Neuronal stem cell (in vitro differentiated cells): ENCODE measurements at regions not wholly inside any gene's neighbourhood (a gene's known extent, or its start where the extent isn't known, plus 50 kb on each side); places are given as distances from the start of the nearest gene placed in this dataset.

Experiments
- DNase-seq: peaks from one replicate; pipeline ENCODE4 v3.0.0-alpha.2; 2013; ENCODE audit warnings: low spot score
- H2AFZ ChIP-seq: one replicate; pipeline ENCODE4 v1.6.1; 2013; ENCODE audit warnings: mild to moderate bottlenecking, low read length, inconsistent platforms
- H2AK5ac ChIP-seq: 2 replicates; pipeline ENCODE4 v1.6.1; 2013; ENCODE audit warnings: low read depth, mild to moderate bottlenecking, inconsistent platforms, low read length, moderate library complexity, mixed read lengths
- H2BK120ac ChIP-seq: 2 replicates; pipeline ENCODE4 v1.6.1; 2013; ENCODE audit warnings: low read depth, mild to moderate bottlenecking, inconsistent platforms, low read length, moderate library complexity, mixed read lengths
- H2BK12ac ChIP-seq: one replicate; pipeline ENCODE4 v1.6.1; 2013; ENCODE audit warnings: low read length, inconsistent platforms
- H2BK15ac ChIP-seq: 2 replicates; pipeline ENCODE4 v1.6.1; 2013; ENCODE audit warnings: mild to moderate bottlenecking, low read length, inconsistent platforms, mixed read lengths
- H2BK5ac ChIP-seq: one replicate; pipeline ENCODE4 v1.6.1; 2013; ENCODE audit warnings: inconsistent platforms, mild to moderate bottlenecking, low read length, moderate library complexity
- H3K14ac ChIP-seq: one replicate; pipeline ENCODE4 v1.6.1; 2013; ENCODE audit warnings: low read length, inconsistent platforms
- H3K18ac ChIP-seq: 2 replicates; pipeline ENCODE4 v1.6.1; 2013; ENCODE audit warnings: low read length, inconsistent platforms
- H3K23ac ChIP-seq: 2 replicates; pipeline ENCODE4 v1.6.1; 2013; ENCODE audit warnings: low read depth, mild to moderate bottlenecking, mixed read lengths, low read length, inconsistent platforms; ENCODE audit not compliant: poor library complexity
- H3K27ac ChIP-seq: replicated peaks from 3 replicates; pipeline ENCODE4 v1.5.1; 2013; ENCODE audit warnings: low read length, inconsistent platforms
- H3K27me3 ChIP-seq, 3 experiments: 2 replicates each; pipeline ENCODE4 v1.6.1; 2013; ENCODE audit warnings: low read length in 3 of 3, mild to moderate bottlenecking in 2 of 3, inconsistent platforms in 1 of 3, low read depth in 1 of 3, mixed read lengths in 1 of 3, moderate library complexity in 1 of 3; ENCODE audit not compliant: control insufficient read depth in 3 of 3, insufficient read depth in 3 of 3
- H3K36me3 ChIP-seq, 2 donors: replicated peaks in 1 of 2; 2 replicates each; pipeline ENCODE4 v1.6.1; 2013; ENCODE audit warnings: low read length in 2 of 2; ENCODE audit not compliant: control insufficient read depth in 2 of 2, insufficient read depth in 2 of 2
- H3K4ac ChIP-seq: 2 replicates; pipeline ENCODE4 v1.6.1; 2013; ENCODE audit warnings: inconsistent platforms, mild to moderate bottlenecking, low read length, moderate library complexity
- H3K4me1 ChIP-seq, 2 donors: 1 replicate in 1 of 2; 2 replicates in 1 of 2; pipeline ENCODE4 v1.6.1; 2013; ENCODE audit warnings: low read length in 2 of 2, low read depth in 1 of 2; ENCODE audit not compliant: control insufficient read depth in 2 of 2, insufficient read depth in 1 of 2
- H3K4me2 ChIP-seq: one replicate; pipeline ENCODE4 v1.6.1; 2013; ENCODE audit warnings: mild to moderate bottlenecking, low read length, inconsistent platforms; ENCODE audit not compliant: insufficient read depth, poor library complexity, severe bottlenecking
- H3K4me3 ChIP-seq, 2 donors: 2 replicates each; pipeline ENCODE4 v1.5.1; 2013; ENCODE audit warnings: low read length in 2 of 2, mild to moderate bottlenecking in 2 of 2, inconsistent platforms in 1 of 2, moderate library complexity in 1 of 2
- H3K79me1 ChIP-seq: one replicate; pipeline ENCODE4 v1.6.1; 2013; ENCODE audit warnings: low read depth, mild to moderate bottlenecking, inconsistent platforms, low read length, moderate library complexity
- H3K9ac ChIP-seq: one replicate; pipeline ENCODE4 v1.6.1; 2013; ENCODE audit warnings: mild to moderate bottlenecking, low read depth, low read length, inconsistent platforms; ENCODE audit not compliant: poor library complexity
- H3K9me3 ChIP-seq, 2 donors: replicated peaks in 1 of 2; 2 replicates each; pipeline versions ENCODE3 to v1.6.1; 2013; ENCODE audit warnings: low read length in 2 of 2, mild to moderate bottlenecking in 2 of 2, inconsistent platforms in 1 of 2, low read depth in 1 of 2, mixed read lengths in 1 of 2, moderate library complexity in 1 of 2; ENCODE audit not compliant: control insufficient read depth in 2 of 2, insufficient read depth in 1 of 2
- H4K8ac ChIP-seq: one replicate; pipeline ENCODE4 v1.6.1; 2013; ENCODE audit warnings: low read depth, mild to moderate bottlenecking, inconsistent platforms, low read length, moderate library complexity
- H4K91ac ChIP-seq: one replicate; pipeline ENCODE4 v1.6.1; 2013; ENCODE audit warnings: low read length, low read depth, mild to moderate bottlenecking, inconsistent platforms; ENCODE audit not compliant: poor library complexity
- WGBS, 2 donors: extraction: QIAGEN DNeasy Blood & Tissue Kit; methylation state at CpG; one replicate each; pipeline ENCODE4 v1.1.7; 2013; ENCODE audit warnings: missing lambda C conversion rate in 2 of 2, mixed read lengths in 1 of 2; ENCODE audit not compliant: insufficient read length in 2 of 2, insufficient replicate concordance in 1 of 2; ENCODE audit errors: extremely low coverage in 2 of 2; 5-methylcytosine and 5-hydroxymethylcytosine counted together

GRCh38 chr10:76736392-76736791 lies 901.2 kb downstream of the KCNMA1 start:
- no CpG with 5 or more reads among the region's 4 CpGs for WGBS, 2 donors
- no peak overlapping the region for H3K14ac ChIP-seq
- H3K79me1 ChIP-seq = no peaks in the 10 kb centered on the region
- H3K4me1 ChIP-seq = peaks cover 0 to 8% of the 10 kb centered on the region in 2 donors
- no peaks in the 10 kb centered on the region for H3K9me3 ChIP-seq
- no peak overlapping the region for H2BK12ac ChIP-seq
- no peak overlapping the region for H3K4ac ChIP-seq
- no peak overlapping the region for H3K9ac ChIP-seq
- H3K23ac ChIP-seq = no peak overlapping the region
- no peak overlapping the region for H2BK5ac ChIP-seq
- no peak overlapping the region for H2BK120ac ChIP-seq
- no peak overlapping the region for H3K27ac ChIP-seq
- H2AK5ac ChIP-seq = no peak overlapping the region
- H3K4me3 ChIP-seq = no peak overlapping the region
- no peak overlapping the region for H2AFZ ChIP-seq
- H3K36me3 ChIP-seq = no peaks in the 10 kb centered on the region
- no peaks in the 10 kb centered on the region for H3K27me3 ChIP-seq
- H3K4me2 ChIP-seq = no peak overlapping the region
- H3K18ac ChIP-seq = no peak overlapping the region
- no peak overlapping the region for H4K8ac ChIP-seq
- no peak overlapping the region for H2BK15ac ChIP-seq
- DNase-seq = no peak
- no peak overlapping the region for H4K91ac ChIP-seq

DNA sequence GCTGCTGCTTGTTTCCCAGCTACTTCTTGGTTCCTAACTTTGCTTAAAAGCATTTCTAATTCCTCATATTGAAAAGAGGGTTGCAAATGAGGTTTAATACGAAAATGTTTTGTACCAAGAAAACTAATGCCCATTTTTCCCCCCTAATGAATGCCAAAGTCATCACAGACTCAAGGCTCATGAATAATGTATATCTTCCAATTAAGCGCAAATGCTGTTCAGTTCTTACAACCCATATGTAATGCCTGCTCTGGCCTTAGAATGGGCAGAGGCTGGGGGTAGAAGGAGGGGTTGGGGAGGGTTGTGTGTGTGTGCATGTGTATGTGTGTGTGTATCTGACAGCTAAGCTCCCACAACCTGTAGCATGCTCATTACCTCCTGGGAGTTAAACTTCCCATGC lies 901.7 kb downstream of the KCNMA1 start:
- Histone ChIP-seq H3K79me1 (no peaks in the 10 kb centered on the region), H2BK5ac (no peak overlapping the region), H3K9me3 (no peaks in the 10 kb centered on the region), H3K4ac (no peak overlapping the region), H3K4me3 (no peak overlapping the region), H2AFZ (no peak overlapping the region), H3K14ac (no peak overlapping the region), H4K8ac (no peak overlapping the region), H2BK12ac (no peak overlapping the region), H3K4me2 (no peak overlapping the region), H3K27me3 (no peaks in the 10 kb centered on the region), H3K18ac (no peak overlapping the region), H2BK120ac (no peak overlapping the region), H2AK5ac (no peak overlapping the region), H3K23ac (no peak overlapping the region), H3K36me3 (no peaks in the 10 kb centered on the region), H3K4me1 (peaks cover 0 to 8% of the 10 kb centered on the region in 2 donors), H3K9ac (no peak overlapping the region), H3K27ac (no peak overlapping the region), H2BK15ac (no peak overlapping the region), H4K91ac (no peak overlapping the region)
- DNase-seq = no peak
- no CpG with 5 or more reads among the region's 2 CpGs for WGBS, 2 donors

- H3K4me1 ChIP-seq = peaks cover 0 to 4% of the 10 kb centered on the region in 2 donors
- no peak overlapping the region for H3K4ac ChIP-seq
- H3K9me3 ChIP-seq = no peaks in the 10 kb centered on the region
- WGBS, 2 donors = no CpG with 5 or more reads among the region's 5 CpGs
- no peak for DNase-seq
- H4K8ac ChIP-seq = no peak overlapping the region
- no peak overlapping the region for H3K9ac ChIP-seq
- H3K27ac ChIP-seq = no peak overlapping the region
- H4K91ac ChIP-seq = no peak overlapping the region
- H2BK15ac ChIP-seq = no peak overlapping the region
- H3K23ac ChIP-seq = no peak overlapping the region
- H3K18ac ChIP-seq = no peak overlapping the region
- H3K14ac ChIP-seq = no peak overlapping the region
- no peak overlapping the region for H2BK120ac ChIP-seq
- H2AFZ ChIP-seq = no peak overlapping the region
- no peak overlapping the region for H2AK5ac ChIP-seq
- no peak overlapping the region for H3K4me2 ChIP-seq
- no peak overlapping the region for H2BK12ac ChIP-seq
- no peak overlapping the region for H2BK5ac ChIP-seq
- H3K27me3 ChIP-seq = no peaks in the 10 kb centered on the region
- H3K79me1 ChIP-seq = no peaks in the 10 kb centered on the region
- H3K36me3 ChIP-seq = no peaks in the 10 kb centered on the region
- H3K4me3 ChIP-seq = no peak overlapping the region
These were observed 904.1 kb downstream of the KCNMA1 start for GRCh38 chr10:76733441-76733936.

- Histone ChIP-seq H3K18ac (no peak overlapping the region), H4K8ac (no peak overlapping the region), H3K23ac (no peak overlapping the region), H3K27me3 (no peaks in the 10 kb centered on the region), H2BK5ac (no peak overlapping the region), H3K79me1 (no peaks in the 10 kb centered on the region), H3K4me3 (no peak overlapping the region), H3K14ac (no peak overlapping the region), H2AFZ (no peak overlapping the region), H3K4me2 (no peak overlapping the region), H4K91ac (no peak overlapping the region), H3K4ac (no peak overlapping the region), H2BK12ac (no peak overlapping the region), H3K27ac (no peak overlapping the region), H2BK15ac (no peak overlapping the region), H2BK120ac (no peak overlapping the region), H2AK5ac (no peak overlapping the region), H3K4me1 (peaks cover 0 to 3% of the 10 kb centered on the region in 2 donors), H3K9ac (no peak overlapping the region), H3K36me3 (no peaks in the 10 kb centered on the region), H3K9me3 (no peaks in the 10 kb centered on the region)
- no CpG with 5 or more reads among the region's 3 CpGs for WGBS, 2 donors
- no peak for DNase-seq
These were observed 905.3 kb downstream of the KCNMA1 start for GRCh38 chr10:76732306-76732705.
